Upper lobe of left lung (tissue), 4 donors: ENCODE measurements at regions not wholly inside any gene's neighbourhood (a gene's known extent, or its start where the extent isn't known, plus 50 kb on each side); places are given as distances from the start of the nearest gene placed in this dataset.

ENCODE experiments used
- CTCF ChIP-seq, 6 experiments: fragments of 450-650 bp in 4 of 6; fragments of 200-600 bp in 2 of 6; sonication (generic) in 2 of 6; IDR thresholded peaks; one replicate each; pipeline ENCODE4 v1.5.1; 2016 to 2019; ENCODE audit warnings: antibody characterized with exemption in 6 of 6
- EP300 ChIP-seq, 4 donors: sonication (generic); formaldehyde crosslinking; IDR thresholded peaks; one replicate each; pipeline ENCODE4 v1.5.1; 2017; ENCODE audit warnings: antibody characterized with exemption in 4 of 4, control low read depth in 2 of 4
- POLR2A ChIP-seq, 4 donors: fragments of 450-650 bp; IDR thresholded peaks; one replicate each; pipeline ENCODE4 v1.5.1; 2016 to 2017; ENCODE audit warnings: antibody characterized with exemption in 4 of 4, mild to moderate bottlenecking in 2 of 4

DNA sequence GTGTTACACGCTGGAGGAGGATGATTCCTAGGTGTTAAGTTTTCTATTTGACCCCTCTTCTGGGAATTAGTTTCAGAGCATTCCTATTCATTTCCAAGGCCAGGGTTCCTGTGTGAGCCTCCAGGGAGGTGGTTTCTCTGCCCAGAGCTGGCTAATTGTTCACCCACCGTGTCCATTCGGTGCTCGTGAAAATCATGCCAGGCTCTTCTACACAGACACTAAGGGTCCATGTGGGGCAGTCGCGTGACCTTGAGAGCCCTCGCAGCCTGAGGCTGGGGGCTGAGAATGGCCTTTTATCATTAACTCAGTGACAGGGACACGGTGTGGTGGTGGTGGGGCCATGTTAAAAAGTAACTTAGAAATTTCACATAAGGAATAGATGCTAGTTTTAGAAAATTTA, 83.7 kb downstream of the EMX2 start:
- TF ChIP-seq CTCF (IDR thresholded peaks at IDR 0.05) (no peak), EP300 (IDR thresholded peaks at IDR 0.05) (no peak), POLR2A (IDR thresholded peaks at IDR 0.05) (no peak)
